Left hindlimb (tissue), 1 donor: ENCODE measurements at regions not wholly inside any gene's neighbourhood (a gene's known extent, or its start where the extent isn't known, plus 50 kb on each side); places are given as distances from the start of the nearest gene placed in this dataset.
A peak's percentile ranks its signal among the peaks of the same experiment; 100 is the strongest.
"Not testable (repeated sequence)": the region's sequence is repeated elsewhere in the genome, so short reads cannot be mapped to it uniquely, and the experiment has no call there.

Source experiments
- DNase-seq: peaks from one replicate; pipeline ENCODE4 v3.0.0-alpha.2; 2018

DNA sequence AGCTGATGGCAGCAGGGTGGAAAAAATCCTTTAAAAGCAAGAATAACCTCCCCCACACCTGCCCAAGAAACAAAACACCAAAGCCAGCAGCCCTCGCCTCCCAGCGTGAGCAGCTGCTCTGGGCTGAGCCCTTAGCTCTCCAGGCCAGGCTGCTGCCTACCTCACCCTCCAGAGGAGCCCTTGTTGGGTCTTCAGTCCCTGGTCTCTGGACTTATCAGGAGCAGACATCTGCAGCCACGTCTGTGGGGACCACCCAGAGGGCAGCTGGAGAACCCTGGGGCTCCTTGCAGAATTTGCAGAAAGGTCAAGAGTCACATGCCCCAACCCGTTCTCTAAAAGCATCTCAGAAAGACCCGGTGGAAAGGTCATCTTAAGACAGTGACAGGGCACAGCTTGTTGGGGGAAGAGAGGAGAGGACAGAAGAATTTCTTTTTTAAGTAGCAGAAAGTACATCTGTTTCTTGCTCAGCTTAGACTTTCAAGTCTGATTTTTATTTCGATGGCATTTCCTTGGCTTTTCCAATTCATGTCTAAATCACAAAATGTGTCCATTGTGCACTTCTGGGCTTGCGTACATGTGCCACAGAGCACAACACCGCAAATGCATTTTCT lies 425.7 kb upstream of the NFE2L3 start:
- DNase-seq: no peak

DNA sequence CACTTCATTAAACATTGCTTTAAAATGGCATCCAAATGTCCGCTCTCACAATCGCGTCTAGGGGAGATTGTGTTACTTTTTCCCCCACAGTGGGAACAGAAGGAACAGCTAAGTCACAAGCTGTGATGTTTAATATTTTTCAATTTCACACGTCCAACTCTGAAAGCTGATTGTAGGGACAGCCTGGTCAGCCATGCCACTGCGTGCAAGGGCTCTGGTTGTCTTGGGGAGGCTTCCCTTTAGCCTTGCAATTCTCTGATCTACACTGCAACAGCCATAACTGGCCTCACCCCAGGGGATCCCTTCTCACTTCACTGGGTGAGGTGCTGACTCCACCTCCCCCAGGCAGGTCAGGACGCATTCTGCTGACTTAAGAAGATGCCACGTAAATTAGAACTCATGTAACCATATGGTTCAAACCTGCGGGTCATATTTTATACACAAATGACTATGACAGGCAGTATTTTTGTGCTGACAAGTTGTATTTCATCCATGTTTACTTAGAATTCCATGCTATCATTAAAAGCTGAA lies 425.2 kb upstream of the NFE2L3 start:
- DNase-seq: no peak

- DNase-seq: no peak
These were observed 424.6 kb upstream of the NFE2L3 start for GRCh38 chr7:25727446-25727845.

GRCh38 chr7:25727876-25728275 lies 424.1 kb upstream of the NFE2L3 start:
- DNase-seq: no peak

- no peak for DNase-seq
These were observed 420.7 kb upstream of the NFE2L3 start for GRCh38 chr7:25731068-25731845.

GRCh38 chr7:25731846-25732245 lies 420.2 kb upstream of the NFE2L3 start:
- no peak for DNase-seq

DNA sequence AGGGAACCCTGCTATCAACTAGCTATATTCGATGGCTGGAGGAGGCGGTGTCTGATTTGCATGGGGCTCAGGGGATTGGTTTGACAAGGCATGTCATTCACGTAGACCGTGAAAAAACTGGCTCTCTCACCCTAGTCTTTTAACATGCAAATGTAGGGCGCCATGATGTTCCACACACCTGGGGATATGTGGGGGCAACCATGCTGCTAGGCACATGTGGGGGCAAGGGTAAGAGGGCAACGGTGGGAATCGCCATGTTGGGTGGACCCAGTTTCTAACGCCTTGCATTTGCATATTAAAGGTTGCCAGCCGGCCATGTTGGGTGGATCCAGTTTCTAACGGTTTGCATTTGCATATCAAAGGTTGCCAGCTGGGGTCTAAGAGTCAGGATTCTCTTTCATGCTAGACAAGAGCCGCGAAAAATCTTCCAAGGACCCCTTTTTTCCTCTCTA lies 419.2 kb upstream of the NFE2L3 start:
- DNase-seq: no peak

DNA sequence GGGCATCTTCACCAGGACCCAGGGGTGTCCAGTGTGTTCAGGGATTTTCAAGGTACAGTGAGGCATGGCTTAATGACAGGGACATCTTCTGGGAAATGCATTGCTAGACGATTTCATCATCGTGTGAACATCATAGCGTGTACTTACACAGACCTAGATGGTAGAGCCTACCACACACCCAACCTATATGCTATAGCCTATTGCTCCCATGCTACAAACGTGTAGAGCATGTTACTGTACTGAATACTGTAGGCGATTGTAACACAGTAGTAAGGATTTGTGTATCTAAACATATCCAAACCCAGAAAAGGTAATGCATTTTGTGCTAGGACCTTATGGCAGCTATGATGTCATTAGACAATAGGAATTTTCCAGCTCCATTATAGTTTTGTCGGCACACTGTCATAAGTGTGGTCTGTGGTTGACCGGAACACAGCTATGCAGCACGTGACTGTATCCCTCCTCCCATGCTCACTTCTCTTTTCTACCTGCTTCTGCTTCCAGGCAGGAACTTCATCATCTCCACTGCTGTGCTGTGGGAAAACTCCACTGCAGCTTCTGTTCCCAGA lies 416.2 kb upstream of the NFE2L3 start:
- DNase-seq: no peak

DNA sequence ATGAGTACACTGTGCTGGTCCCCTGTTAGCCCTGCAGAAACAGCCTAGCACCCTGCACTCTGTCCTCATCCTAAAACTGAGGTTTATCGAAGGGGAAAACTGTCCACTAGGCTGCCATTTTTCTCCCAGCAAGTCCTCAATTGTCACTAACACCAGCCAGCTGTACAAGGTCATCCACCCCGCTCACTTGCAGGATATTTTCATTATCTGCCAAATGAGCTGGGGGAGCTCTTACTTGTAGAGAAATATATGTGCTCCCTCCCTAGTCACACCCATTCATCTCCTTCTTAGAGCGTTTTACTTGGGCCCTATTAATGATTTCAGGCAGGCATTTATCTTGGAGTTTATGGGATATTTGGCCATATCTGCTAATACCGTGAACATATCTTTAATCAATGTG lies 413.5 kb upstream of the NFE2L3 start:
- no peak for DNase-seq

DNA sequence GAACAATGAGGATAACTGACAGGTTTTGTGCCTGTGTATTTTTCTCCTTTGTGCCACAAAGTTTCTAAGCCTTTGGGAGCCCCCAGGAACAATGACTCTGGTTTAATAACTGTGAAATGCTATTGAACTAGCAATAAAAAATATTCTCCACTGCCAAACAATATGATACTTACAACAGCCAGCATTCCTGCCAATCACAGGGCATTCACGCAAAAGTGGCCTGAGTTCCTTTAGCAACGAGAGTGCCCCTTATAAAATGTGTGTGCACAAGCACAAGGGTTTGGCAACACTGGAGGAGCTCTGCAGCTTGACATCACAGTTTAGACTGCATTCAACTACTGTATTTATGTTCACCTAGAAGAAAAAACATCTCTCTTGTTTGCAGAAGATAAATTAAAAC lies 412.9 kb upstream of the NFE2L3 start:
- DNase-seq: no peak

GRCh38 chr7:25742316-25742715 lies 409.7 kb upstream of the NFE2L3 start:
- no peak for DNase-seq

DNA sequence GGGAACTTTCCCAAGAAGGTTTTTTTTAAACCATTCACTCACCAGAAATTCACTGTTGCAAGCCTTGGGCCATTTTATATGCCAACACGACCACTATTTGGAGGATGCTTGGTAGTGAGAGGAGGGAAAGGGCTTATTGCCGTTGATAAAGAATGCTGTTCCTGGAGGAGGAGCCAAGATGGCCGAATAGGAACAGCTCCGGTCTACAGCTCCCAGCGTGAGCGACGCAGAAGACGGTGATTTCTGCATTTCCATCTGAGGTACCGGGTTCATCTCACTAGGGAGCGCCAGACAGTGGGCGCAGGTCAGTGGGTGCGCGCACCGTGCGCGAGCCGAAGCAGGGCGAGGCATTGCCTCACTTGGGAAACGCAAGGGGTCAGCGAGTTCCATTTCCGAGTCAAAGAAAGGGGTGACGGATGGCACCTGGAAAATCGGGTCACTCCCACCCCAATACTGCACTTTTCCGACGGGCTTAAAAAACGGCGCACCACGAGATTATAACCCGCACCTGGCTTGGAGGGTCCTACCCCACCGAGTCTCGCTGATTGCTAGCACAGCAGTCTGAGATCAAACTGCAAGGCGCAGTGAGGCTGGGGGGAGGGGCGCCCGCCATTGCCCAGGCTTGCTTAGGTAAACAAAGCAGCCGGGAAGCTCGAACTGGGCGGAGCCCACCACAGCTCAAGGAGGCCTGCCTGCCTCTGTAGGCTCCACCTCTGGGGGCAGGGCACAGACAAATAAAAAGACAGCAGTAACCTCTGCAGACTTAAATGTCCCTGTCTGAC lies 408.1 kb upstream of the NFE2L3 start:
- not testable (repeated sequence) for DNase-seq

- no peak for DNase-seq
These were observed 401.1 kb upstream of the NFE2L3 start for GRCh38 chr7:25750744-25751508.

GRCh38 chr7:25752154-25752553 lies 399.8 kb upstream of the NFE2L3 start:
- no peak for DNase-seq

DNA sequence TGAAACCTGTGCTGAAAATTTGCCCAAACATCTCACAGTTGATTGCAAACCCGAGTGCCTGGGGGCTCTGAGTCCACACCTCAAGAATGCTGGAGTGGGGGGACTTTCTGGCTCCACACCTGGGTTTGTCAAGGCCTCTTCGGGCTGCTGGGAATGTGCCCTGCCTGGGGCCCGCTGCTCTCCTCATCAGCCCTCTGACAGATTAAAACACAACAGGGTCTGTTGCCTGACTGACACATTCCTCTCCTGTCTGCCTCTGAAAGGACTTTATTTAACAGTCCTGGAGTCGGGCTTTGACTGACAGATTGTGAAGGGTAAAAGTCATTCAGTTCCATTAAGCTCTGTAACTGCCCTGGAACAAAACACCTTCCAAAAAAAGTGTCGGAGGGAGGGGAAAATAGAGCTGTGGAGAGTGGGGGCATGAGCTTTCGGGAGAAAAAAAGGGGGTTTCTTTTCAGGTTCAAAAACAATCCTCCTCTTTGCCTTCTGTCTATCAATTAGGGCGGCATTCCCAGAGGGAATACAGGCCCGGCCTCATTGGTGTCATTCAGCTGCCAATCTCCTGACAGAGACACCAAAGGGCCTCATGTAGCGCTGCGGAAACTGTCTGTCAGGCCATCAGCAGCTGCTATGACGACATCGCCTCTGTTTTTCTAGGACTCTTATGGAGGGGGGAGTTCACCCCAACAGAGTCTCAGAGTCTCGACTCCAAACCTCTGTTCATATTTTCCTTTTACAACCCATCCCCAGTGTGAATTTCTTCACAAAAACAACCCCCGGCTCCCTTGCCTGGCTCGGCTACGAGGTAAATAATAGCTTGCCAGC lies 398.8 kb upstream of the NFE2L3 start:
- peak; percentile 51 for DNase-seq

GRCh38 chr7:25753837-25754236 lies 398.2 kb upstream of the NFE2L3 start:
- DNase-seq: peak; percentile 39

DNA sequence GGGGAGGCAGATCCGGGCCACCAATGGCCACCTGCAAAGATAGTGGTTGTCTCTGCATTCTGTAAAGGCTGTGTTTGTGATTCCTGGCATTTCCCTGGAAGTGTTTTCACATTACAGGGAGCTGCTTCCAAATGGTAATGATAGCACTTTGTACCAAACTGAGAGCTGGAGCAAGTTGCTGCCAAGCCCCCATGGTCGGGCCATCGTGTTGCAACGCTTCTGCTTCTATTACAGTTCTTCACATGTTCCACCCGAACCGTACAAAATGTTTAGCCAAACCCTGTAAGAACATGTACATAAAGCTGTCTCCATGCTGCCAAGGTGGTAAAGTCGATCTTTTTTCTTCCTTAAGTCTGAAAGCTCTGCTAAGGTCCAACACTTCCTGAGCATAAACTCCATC lies 397.7 kb upstream of the NFE2L3 start:
- no peak for DNase-seq

DNA sequence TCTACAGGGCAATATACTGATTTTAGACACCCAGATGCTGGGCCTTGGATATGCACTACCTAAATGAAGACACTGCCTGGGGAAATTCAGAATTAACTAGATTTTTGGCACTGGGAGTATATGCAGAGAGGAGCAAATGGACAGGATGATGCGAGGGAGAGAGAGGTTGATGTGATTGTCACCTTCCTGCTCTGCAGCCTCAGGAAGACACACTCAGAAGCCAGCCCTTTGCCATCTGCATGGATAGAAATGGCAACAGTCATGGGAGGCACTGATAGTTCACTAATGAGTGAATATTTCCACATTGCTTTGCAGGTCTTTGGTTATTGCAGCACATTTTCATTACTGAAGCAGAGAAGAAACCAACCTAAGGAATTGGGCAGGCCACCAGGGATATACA lies 397.2 kb upstream of the NFE2L3 start:
- no peak for DNase-seq

DNA sequence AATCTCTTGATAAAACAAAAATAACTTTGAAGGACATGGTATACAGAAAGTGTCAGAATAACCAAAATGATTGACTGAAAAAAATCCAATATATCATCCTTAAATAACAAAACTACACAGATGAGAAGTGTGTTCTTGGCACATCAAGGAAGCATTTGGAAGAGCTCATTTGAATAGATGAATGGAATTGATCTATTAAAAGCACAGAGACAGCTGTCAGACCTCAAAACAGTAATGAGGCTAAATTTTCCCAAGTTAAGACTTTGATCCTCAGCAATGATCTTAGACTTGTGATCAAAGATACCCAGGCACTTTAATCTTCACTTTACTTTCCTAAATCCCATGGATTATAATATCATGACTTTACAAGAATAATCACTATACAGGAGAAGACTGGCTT lies 395.4 kb upstream of the NFE2L3 start:
- no peak for DNase-seq

DNA sequence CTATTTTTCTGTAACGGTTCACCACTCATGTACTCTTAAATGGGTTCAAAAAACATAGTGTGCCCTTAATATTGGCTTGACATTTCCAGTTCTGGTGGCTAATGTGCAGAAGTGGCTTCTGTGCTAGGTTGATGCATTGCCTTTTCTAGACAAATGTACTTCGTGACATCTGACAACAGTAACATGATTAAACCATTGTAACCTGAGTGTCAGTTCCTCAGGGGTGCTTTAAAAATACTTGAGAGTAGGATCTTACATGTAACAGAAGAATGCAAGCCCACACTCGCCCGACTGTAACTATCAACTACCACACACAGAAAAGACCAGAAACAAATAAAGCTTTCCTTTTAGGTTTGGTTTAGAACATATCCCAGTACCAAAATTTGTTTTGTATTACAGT lies 393.4 kb upstream of the NFE2L3 start:
- no peak for DNase-seq

DNA sequence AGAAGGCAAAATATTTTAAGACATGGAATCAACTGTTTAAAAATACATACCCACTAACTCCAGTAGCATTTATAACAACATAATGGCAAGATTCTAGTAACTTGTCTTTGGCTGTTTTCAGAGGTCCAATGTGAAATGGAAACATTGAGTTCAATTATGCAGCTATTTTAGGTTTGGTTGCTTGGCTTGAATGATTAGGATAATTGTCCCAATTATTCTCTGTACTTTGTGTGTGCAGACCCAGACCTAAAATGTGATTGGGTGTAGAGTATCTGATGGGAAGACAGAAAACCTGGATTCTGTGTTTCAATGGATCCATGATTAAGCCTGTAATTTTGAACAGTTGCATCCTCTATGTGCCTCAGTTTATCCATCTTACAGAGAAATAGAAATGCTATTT lies 392.7 kb upstream of the NFE2L3 start:
- DNase-seq: no peak

- no peak for DNase-seq
These were observed 392.2 kb upstream of the NFE2L3 start for GRCh38 chr7:25759748-25760147.
